SK-N-SH (cell line): ENCODE measurements at regions not wholly inside any gene's neighbourhood (a gene's known extent, or its start where the extent isn't known, plus 50 kb on each side); places are given as distances from the start of the nearest gene placed in this dataset.

Experiments
- JUND ChIP-seq: IDR thresholded peaks from 2 replicates; pipeline ENCODE4 v1.4.0; 2012
- YY1 ChIP-seq: IDR thresholded peaks from 2 replicates; pipeline ENCODE4 v1.4.0; 2012; ENCODE audit warnings: low read depth, mild to moderate bottlenecking
- TF ChIP-seq, protein P1 (sequence below): fragments of 200-600 bp; sonication (generic); IDR thresholded peaks from 2 replicates; pipeline ENCODE4 v1.6.1; 2017; ENCODE audit warnings: antibody characterized with exemption, mild to moderate bottlenecking, moderate library complexity

DNA sequence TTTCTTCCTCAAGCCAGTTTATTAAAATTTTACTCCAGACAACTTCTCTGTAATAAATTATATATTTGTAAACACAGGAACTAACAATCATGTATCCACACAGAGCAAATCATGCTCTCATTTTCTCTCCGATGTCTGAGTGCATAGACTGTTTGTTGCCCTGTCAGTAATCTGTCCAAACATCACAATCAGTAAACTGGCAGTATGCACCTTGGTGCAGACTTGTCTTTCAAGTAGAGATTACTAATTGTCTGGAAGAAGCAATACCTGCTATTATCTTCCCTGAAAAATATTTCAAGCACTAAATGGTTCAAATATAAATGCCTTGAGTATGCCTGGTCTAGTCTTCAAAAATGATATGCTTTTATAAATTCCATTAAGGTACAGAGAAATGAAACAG lies 1260.9 kb downstream of the C4orf33 start:
- TF ChIP-seq, protein P1, sequence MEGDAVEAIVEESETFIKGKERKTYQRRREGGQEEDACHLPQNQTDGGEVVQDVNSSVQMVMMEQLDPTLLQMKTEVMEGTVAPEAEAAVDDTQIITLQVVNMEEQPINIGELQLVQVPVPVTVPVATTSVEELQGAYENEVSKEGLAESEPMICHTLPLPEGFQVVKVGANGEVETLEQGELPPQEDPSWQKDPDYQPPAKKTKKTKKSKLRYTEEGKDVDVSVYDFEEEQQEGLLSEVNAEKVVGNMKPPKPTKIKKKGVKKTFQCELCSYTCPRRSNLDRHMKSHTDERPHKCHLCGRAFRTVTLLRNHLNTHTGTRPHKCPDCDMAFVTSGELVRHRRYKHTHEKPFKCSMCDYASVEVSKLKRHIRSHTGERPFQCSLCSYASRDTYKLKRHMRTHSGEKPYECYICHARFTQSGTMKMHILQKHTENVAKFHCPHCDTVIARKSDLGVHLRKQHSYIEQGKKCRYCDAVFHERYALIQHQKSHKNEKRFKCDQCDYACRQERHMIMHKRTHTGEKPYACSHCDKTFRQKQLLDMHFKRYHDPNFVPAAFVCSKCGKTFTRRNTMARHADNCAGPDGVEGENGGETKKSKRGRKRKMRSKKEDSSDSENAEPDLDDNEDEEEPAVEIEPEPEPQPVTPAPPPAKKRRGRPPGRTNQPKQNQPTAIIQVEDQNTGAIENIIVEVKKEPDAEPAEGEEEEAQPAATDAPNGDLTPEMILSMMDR, result no peak
- TF ChIP-seq JUND (no peak), YY1 (no peak)
